H1 (cell line): ENCODE measurements at regions not wholly inside any gene's neighbourhood (a gene's known extent, or its start where the extent isn't known, plus 50 kb on each side); places are given as distances from the start of the nearest gene placed in this dataset.

Experiments used
- CEBPB ChIP-seq: IDR thresholded peaks from 2 replicates; pipeline ENCODE4 v1.6.1; 2012; ENCODE audit warnings: low read depth, low read length
- CHD2 ChIP-seq: IDR thresholded peaks from 2 replicates; pipeline ENCODE4 v1.6.1; 2012; ENCODE audit warnings: low read length, improper control_type of control experiment
- MAFK ChIP-seq: IDR thresholded peaks from 2 replicates; pipeline ENCODE4 v1.6.1; 2012; ENCODE audit warnings: low read depth, mild to moderate bottlenecking, improper control_type of control experiment, low read length
- RNF2 ChIP-seq: fragments of 200-900, 300-1000 bp; sonication (generic); IDR thresholded peaks from 2 replicates; pipeline ENCODE4 v1.7.1; 2016; ENCODE audit warnings: borderline replicate concordance, low read depth, mild to moderate bottlenecking, antibody characterized with exemption, low read length; ENCODE audit not compliant: poor library complexity, severe bottlenecking; ENCODE audit errors: missing control alignments

DNA sequence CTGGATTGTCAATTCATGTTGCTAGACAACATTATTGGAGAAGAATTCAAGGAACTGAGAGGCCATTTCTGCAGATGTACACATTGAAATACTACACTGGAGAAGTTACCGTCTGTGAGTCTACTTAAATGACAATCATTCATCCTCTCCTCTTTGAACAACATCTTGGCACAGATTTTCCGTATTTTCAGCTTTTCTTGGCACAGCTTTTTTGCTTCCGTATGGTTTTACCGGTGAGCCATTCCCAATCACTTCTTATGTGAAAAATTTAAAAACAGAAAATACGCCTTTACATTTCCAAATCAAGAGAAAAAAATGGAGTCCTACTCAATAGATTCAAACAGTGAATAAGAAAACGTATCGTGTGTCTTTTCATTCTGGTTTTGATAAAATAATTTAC lies 1493.7 kb downstream of the AMY1C start (continued):
- TF ChIP-seq RNF2 = no peak
- TF ChIP-seq CEBPB = no peak
- no peak for TF ChIP-seq CHD2
- TF ChIP-seq MAFK = no peak
